ENCODE measurements at regions not wholly inside any gene's neighbourhood (a gene's known extent, or its start where the extent isn't known, plus 50 kb on each side); places are given as distances from the start of the nearest gene placed in this dataset.
"Not testable (repeated sequence)": the region's sequence is repeated elsewhere in the genome, so short reads cannot be mapped to it uniquely, and the experiment has no call there.

GRCh38 chr7:91434836-91435235 is 170.6 kb downstream of the FZD1 start:
- no peak for DNase-seq (ENCODE audit: low spot score)
- no peak for TF ChIP-seq CTCF (IDR thresholded peaks at IDR 0.05; ENCODE audit: extremely low read depth, missing control alignments)

- TF ChIP-seq CTCF (IDR thresholded peaks at IDR 0.05; ENCODE audit: extremely low read depth, missing control alignments), result no peak
- DNase-seq (ENCODE audit: low spot score), result no peak
Measured at GRCh38 chr7:91435381-91436059, 171.3 kb downstream of the FZD1 start.

GRCh38 chr7:91436655-91437054 is 172.4 kb downstream of the FZD1 start:
- no peak for TF ChIP-seq CTCF (IDR thresholded peaks at IDR 0.05; ENCODE audit: extremely low read depth, missing control alignments)
- no peak for DNase-seq (ENCODE audit: low spot score)

- DNase-seq (ENCODE audit: low spot score), result not testable (repeated sequence)
Measured at GRCh38 chr7:91440198-91440597, 176.0 kb downstream of the FZD1 start.

- DNase-seq (ENCODE audit: low spot score), result no peak
- TF ChIP-seq CTCF (IDR thresholded peaks at IDR 0.05; ENCODE audit: extremely low read depth, missing control alignments), result no peak
Measured at GRCh38 chr7:91443862-91444261, 179.6 kb downstream of the FZD1 start.

GRCh38 chr7:91446819-91447218 is 182.6 kb downstream of the FZD1 start:
- no peak for TF ChIP-seq CTCF (IDR thresholded peaks at IDR 0.05; ENCODE audit: extremely low read depth, missing control alignments)
- no peak for DNase-seq (ENCODE audit: low spot score)

- TF ChIP-seq CTCF (IDR thresholded peaks at IDR 0.05; ENCODE audit: extremely low read depth, missing control alignments), result no peak
- no peak for DNase-seq (ENCODE audit: low spot score)
Measured at GRCh38 chr7:91455411-91455810, 191.2 kb downstream of the FZD1 start.

GRCh38 chr7:91457208-91457607 is 193.0 kb downstream of the FZD1 start:
- no peak for TF ChIP-seq CTCF (IDR thresholded peaks at IDR 0.05; ENCODE audit: extremely low read depth, missing control alignments)
- DNase-seq (ENCODE audit: low spot score), result no peak
